H9 (cell line): ENCODE measurements at regions not wholly inside any gene's neighbourhood (a gene's known extent, or its start where the extent isn't known, plus 50 kb on each side); places are given as distances from the start of the nearest gene placed in this dataset.
A peak's percentile ranks its signal among the peaks of the same experiment; 100 is the strongest.

Source experiments
- DNase-seq: peaks from one replicate; pipeline ENCODE4 v3.0.0-alpha.2; 2017
- H2AFZ ChIP-seq: one replicate; pipeline ENCODE4 v1.6.1; 2013; ENCODE audit warnings: mild to moderate bottlenecking, low read length, control low read depth, moderate library complexity
- H2AK5ac ChIP-seq: 2 replicates; pipeline ENCODE4 v1.6.1; 2013; ENCODE audit warnings: low read length, control low read depth, mixed read lengths; ENCODE audit not compliant: insufficient read length
- H2BK120ac ChIP-seq: one replicate; pipeline ENCODE4 v1.6.1; 2013; ENCODE audit warnings: low read depth, mild to moderate bottlenecking, low read length, control low read depth, inconsistent platforms; ENCODE audit not compliant: poor library complexity, severe bottlenecking
- H2BK12ac ChIP-seq: 2 replicates; pipeline ENCODE4 v1.6.1; 2013; ENCODE audit warnings: low read length, control low read depth, mixed read lengths, low read depth; ENCODE audit not compliant: insufficient read length
- H2BK15ac ChIP-seq: 2 replicates; pipeline ENCODE4 v1.6.1; 2013; ENCODE audit warnings: low read depth, low read length, control low read depth
- H2BK20ac ChIP-seq: one replicate; pipeline ENCODE4 v1.6.1; 2013; ENCODE audit warnings: low read depth, mild to moderate bottlenecking, low read length, control low read depth, inconsistent platforms; ENCODE audit not compliant: poor library complexity, severe bottlenecking
- H2BK5ac ChIP-seq: 2 replicates; pipeline ENCODE4 v1.6.1; 2013; ENCODE audit warnings: low read length, control low read depth, mixed read lengths; ENCODE audit not compliant: insufficient read length
- H3K14ac ChIP-seq: 2 replicates; pipeline ENCODE4 v1.6.1; 2013; ENCODE audit warnings: low read length, control low read depth; ENCODE audit not compliant: insufficient read depth
- H3K18ac ChIP-seq: 2 replicates; pipeline ENCODE4 v1.6.1; 2013; ENCODE audit warnings: low read depth, mild to moderate bottlenecking, mixed read lengths, low read length, control low read depth; ENCODE audit not compliant: insufficient read length
- H3K23ac ChIP-seq: 2 replicates; pipeline ENCODE4 v1.6.1; 2013; ENCODE audit warnings: low read length, control low read depth, mixed read lengths, low read depth; ENCODE audit not compliant: insufficient read length
- H3K23me2 ChIP-seq: 2 replicates; pipeline ENCODE4 v1.6.1; 2013; ENCODE audit warnings: low read depth, mild to moderate bottlenecking, mixed read lengths, low read length, control low read depth; ENCODE audit not compliant: insufficient read length, poor library complexity, severe bottlenecking
- H3K27ac ChIP-seq: 2 replicates; pipeline ENCODE4 v1.5.1; 2013; ENCODE audit warnings: low read length, control low read depth, mixed read lengths, low read depth; ENCODE audit not compliant: insufficient read length
- H3K27me3 ChIP-seq: 2 replicates; pipeline ENCODE4 v1.6.1; 2013; ENCODE audit warnings: low read length, control low read depth, inconsistent platforms; ENCODE audit not compliant: insufficient read depth
- H3K4ac ChIP-seq: 2 replicates; pipeline ENCODE4 v1.6.1; 2013; ENCODE audit warnings: low read depth, mild to moderate bottlenecking, control low read depth, inconsistent platforms, low read length, moderate library complexity
- H3K4me1 ChIP-seq: 2 replicates; pipeline ENCODE4 v1.6.1; 2013; ENCODE audit warnings: low read length, control low read depth, inconsistent platforms; ENCODE audit not compliant: insufficient read depth
- H3K4me2 ChIP-seq: 2 replicates; pipeline ENCODE4 v1.6.1; 2013; ENCODE audit warnings: low read length, control low read depth, mixed read lengths; ENCODE audit not compliant: insufficient read length, insufficient read depth
- H3K56ac ChIP-seq: 2 replicates; pipeline ENCODE4 v1.6.1; 2013; ENCODE audit warnings: low read depth, mild to moderate bottlenecking, mixed read lengths, low read length, control low read depth; ENCODE audit not compliant: insufficient read length
- H3K79me1 ChIP-seq: 2 replicates; pipeline ENCODE4 v1.6.1; 2013; ENCODE audit warnings: low read depth, mild to moderate bottlenecking, moderate library complexity, low read length, control low read depth, inconsistent platforms; ENCODE audit not compliant: insufficient read depth, poor library complexity, severe bottlenecking
- H3K79me2 ChIP-seq: 2 replicates; pipeline ENCODE4 v1.6.1; 2013; ENCODE audit warnings: low read length, control low read depth, inconsistent platforms; ENCODE audit not compliant: insufficient read depth
- H3K9ac ChIP-seq: 2 replicates; pipeline ENCODE4 v1.6.1; 2013; ENCODE audit warnings: low read length, control low read depth, mixed read lengths; ENCODE audit not compliant: insufficient read length; ENCODE audit errors: extremely low read depth
- H3K9me3 ChIP-seq: one replicate; pipeline ENCODE4 v1.6.1; 2013; ENCODE audit warnings: low read depth, low read length, inconsistent platforms; ENCODE audit not compliant: control insufficient read depth
- H3T11ph ChIP-seq: one replicate; pipeline ENCODE4 v1.6.1; 2013; ENCODE audit warnings: mild to moderate bottlenecking, low read length, control low read depth, inconsistent platforms
- H4K20me1 ChIP-seq: one replicate; pipeline ENCODE4 v1.6.1; 2013; ENCODE audit not compliant: control insufficient read depth, insufficient read length, insufficient read depth
- H4K5ac ChIP-seq: 2 replicates; pipeline ENCODE4 v1.6.1; 2013; ENCODE audit warnings: low read depth, mild to moderate bottlenecking, mixed read lengths, low read length, control low read depth; ENCODE audit not compliant: insufficient read length
- H4K8ac ChIP-seq: replicated peaks from 2 replicates; pipeline ENCODE4 v1.6.1; 2013; ENCODE audit warnings: low read length, control low read depth, mixed read lengths, low read depth; ENCODE audit not compliant: insufficient read length
- H4K91ac ChIP-seq: 2 replicates; pipeline ENCODE4 v1.6.1; 2013; ENCODE audit warnings: low read depth, mild to moderate bottlenecking, moderate library complexity, mixed read lengths, low read length, control low read depth; ENCODE audit not compliant: insufficient read length
- H3K27ac Mint-ChIP-seq, 3 experiments: 2 replicates in 2 of 3; 3 replicates in 1 of 3; pipeline ENCODE4 v1.8.0; 2020 to 2021; ENCODE audit warnings: mixed read lengths in 3 of 3, mild to moderate bottlenecking in 1 of 3, moderate library complexity in 1 of 3
- H3K27me3 Mint-ChIP-seq: 2 replicates; pipeline ENCODE4 v1.8.0; 2021; ENCODE audit warnings: low read depth, mild to moderate bottlenecking, moderate library complexity, mixed read lengths
- H3K36me3 Mint-ChIP-seq, 3 experiments: 2 replicates in 2 of 3; 3 replicates in 1 of 3; pipeline ENCODE4 v1.8.0; 2020 to 2021; ENCODE audit warnings: low read depth in 3 of 3, mixed read lengths in 3 of 3; ENCODE audit not compliant: insufficient read depth in 1 of 3
- H3K4me1 Mint-ChIP-seq, 2 experiments: 2 replicates each; pipeline ENCODE4 v1.8.0; 2020; ENCODE audit warnings: mixed read lengths in 2 of 2
- H3K4me3 Mint-ChIP-seq, 2 experiments: 2 replicates in 1 of 2; 3 replicates in 1 of 2; pipeline ENCODE4 v1.8.0; 2020 to 2021; ENCODE audit warnings: mild to moderate bottlenecking in 2 of 2, mixed read lengths in 2 of 2, moderate library complexity in 1 of 2
- H3K9me3 Mint-ChIP-seq, 2 experiments: 2 replicates in 1 of 2; 3 replicates in 1 of 2; pipeline ENCODE4 v1.8.0; 2020; ENCODE audit warnings: mild to moderate bottlenecking in 2 of 2, mixed read lengths in 2 of 2, moderate library complexity in 1 of 2
- WGBS: extraction: QIAGEN DNeasy Blood & Tissue Kit; methylation state at CpG from one replicate; pipeline ENCODE4 v1.1.7; 2013; ENCODE audit warnings: missing lambda C conversion rate, low lambda C conversion rate, mixed read lengths; ENCODE audit not compliant: insufficient read length; ENCODE audit errors: extremely low coverage; 5-methylcytosine and 5-hydroxymethylcytosine counted together
- TF ChIP-seq, protein P1 (sequence below): fragments of 200-600 bp; sonication (generic); conservative IDR thresholded peaks from 3 replicates; pipeline ENCODE4 v1.8.0; 2021; ENCODE audit warnings: antibody characterized with exemption, mild to moderate bottlenecking

GRCh38 chr5:92822183-92822582, 758.8 kb downstream of the NR2F1-AS1 start:
- Histone ChIP-seq H3K4me2 (no peak overlapping the region), H3T11ph (no peak overlapping the region), H2BK120ac (no peak overlapping the region), H3K9me3 (no peaks in the 10 kb centered on the region), H4K8ac (no peak overlapping the region), H3K27me3 (no peaks in the 10 kb centered on the region), H2BK20ac (no peak overlapping the region), H2AFZ (no peak overlapping the region), H4K20me1 (no peaks in the 10 kb centered on the region), H2BK15ac (no peak overlapping the region), H3K27ac (no peak overlapping the region), H3K4ac (no peak overlapping the region), H3K14ac (no peak overlapping the region), H3K4me1 (no peaks in the 10 kb centered on the region), H4K91ac (no peak overlapping the region), H2BK12ac (no peak overlapping the region), H2BK5ac (no peak overlapping the region), H3K23ac (no peak overlapping the region), H3K56ac (no peak overlapping the region), H2AK5ac (no peak overlapping the region), H3K9ac (no peak overlapping the region), H3K18ac (no peak overlapping the region), H4K5ac (no peak overlapping the region), H3K79me2 (no peaks in the 10 kb centered on the region), H3K79me1 (no peaks in the 10 kb centered on the region), H3K23me2 (no peaks in the 10 kb centered on the region)
- Mint-ChIP-seq H3K4me1 (no peaks in the 10 kb centered on the region), H3K27me3 (peaks cover 2% of the 10 kb centered on the region; the same call in 1 of the 2 replicates), H3K4me3 (no peak overlapping the region), H3K27ac (no peak overlapping the region), H3K36me3 (peaks cover 0 to 15% (median 8%) of the 10 kb centered on the region in 3 experiments; a peak in 5 of 7 replicates), H3K9me3 (peaks cover 3 to 15% of the 10 kb centered on the region in 2 experiments; a peak in 4 of 5 replicates)
- TF ChIP-seq, protein P1, sequence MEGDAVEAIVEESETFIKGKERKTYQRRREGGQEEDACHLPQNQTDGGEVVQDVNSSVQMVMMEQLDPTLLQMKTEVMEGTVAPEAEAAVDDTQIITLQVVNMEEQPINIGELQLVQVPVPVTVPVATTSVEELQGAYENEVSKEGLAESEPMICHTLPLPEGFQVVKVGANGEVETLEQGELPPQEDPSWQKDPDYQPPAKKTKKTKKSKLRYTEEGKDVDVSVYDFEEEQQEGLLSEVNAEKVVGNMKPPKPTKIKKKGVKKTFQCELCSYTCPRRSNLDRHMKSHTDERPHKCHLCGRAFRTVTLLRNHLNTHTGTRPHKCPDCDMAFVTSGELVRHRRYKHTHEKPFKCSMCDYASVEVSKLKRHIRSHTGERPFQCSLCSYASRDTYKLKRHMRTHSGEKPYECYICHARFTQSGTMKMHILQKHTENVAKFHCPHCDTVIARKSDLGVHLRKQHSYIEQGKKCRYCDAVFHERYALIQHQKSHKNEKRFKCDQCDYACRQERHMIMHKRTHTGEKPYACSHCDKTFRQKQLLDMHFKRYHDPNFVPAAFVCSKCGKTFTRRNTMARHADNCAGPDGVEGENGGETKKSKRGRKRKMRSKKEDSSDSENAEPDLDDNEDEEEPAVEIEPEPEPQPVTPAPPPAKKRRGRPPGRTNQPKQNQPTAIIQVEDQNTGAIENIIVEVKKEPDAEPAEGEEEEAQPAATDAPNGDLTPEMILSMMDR, result no peak
- peak; percentile 31 for DNase-seq
- no CpG with 5 or more reads among the region's 9 CpGs for WGBS
